SW480 (cell line): ENCODE measurements at regions not wholly inside any gene's neighbourhood (a gene's known extent, or its start where the extent isn't known, plus 50 kb on each side); places are given as distances from the start of the nearest gene placed in this dataset.
"Not testable (repeated sequence)": the region's sequence is repeated elsewhere in the genome, so short reads cannot be mapped to it uniquely, and the experiment has no call there.

Experiments
- DNase-seq: peaks from one replicate; pipeline ENCODE4 v3.0.0-alpha.2; 2016; ENCODE audit warnings: low spot score

DNA sequence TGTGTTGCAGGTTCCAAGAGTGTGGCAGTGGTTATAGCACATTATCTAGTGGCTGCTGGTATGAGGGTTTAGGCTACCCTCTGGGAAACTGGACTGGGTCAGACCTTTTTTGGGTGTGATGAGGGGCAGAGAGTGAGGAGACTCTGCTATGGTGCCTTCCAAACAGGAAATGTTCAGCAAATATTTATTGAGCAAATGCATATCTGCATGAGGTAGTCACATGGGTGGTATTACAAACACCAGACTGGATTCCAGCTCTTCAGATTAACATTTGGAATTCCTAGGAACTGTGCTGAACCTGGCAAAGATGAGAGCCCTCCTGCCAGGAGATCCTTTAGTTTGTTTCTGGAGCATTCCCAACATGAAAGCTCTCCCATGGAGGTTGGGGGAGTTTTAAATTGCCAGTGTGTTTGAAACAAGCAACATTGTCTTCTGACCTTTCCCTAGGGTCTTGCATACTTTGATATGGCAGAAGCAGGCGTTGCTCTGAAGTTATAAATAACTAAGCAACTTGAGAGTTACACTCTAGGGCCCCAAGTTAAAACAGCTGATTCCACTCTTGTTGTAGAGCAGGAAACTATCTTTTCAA is 341.2 kb upstream of the C2CD4B start:
- DNase-seq, result no peak

GRCh38 chr15:62509395-62509958 is 344.4 kb upstream of the C2CD4B start:
- no peak for DNase-seq

- no peak for DNase-seq
Measured at GRCh38 chr15:62510791-62511190, 345.7 kb upstream of the C2CD4B start.

GRCh38 chr15:62512904-62513303 is 347.8 kb upstream of the C2CD4B start:
- DNase-seq, result no peak

- no peak for DNase-seq
Measured at GRCh38 chr15:62513893-62514292, 348.8 kb upstream of the C2CD4B start.

- no peak for DNase-seq
Measured at GRCh38 chr15:62515696-62516395, 350.8 kb upstream of the C2CD4B start.

GRCh38 chr15:62517541-62517940 is 352.5 kb upstream of the C2CD4B start:
- DNase-seq, result no peak

DNA sequence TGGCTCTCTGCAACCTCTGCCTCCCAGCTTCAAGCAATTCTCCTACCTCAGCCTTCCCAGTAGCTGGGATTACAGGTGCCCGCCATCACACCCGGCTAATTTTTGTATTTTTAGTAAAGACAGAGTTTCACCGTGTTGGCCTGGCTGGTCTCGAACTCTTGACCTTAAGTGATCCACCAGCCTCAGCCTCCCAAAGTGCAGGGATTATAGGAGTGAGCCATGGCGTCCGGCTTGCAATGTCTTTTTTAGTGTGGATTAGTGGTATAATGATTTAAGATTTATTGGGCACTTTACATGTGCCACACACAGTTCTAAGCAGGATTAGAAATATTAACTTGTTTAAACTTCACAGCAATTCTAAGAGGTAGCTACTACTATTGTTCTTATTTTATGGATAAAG is 353.6 kb upstream of the C2CD4B start:
- not testable (repeated sequence) for DNase-seq

- DNase-seq, result no peak
Measured at GRCh38 chr15:62519900-62520299, 354.8 kb upstream of the C2CD4B start.

- no peak for DNase-seq
Measured at GRCh38 chr15:62520887-62521286, 355.8 kb upstream of the C2CD4B start.

- DNase-seq, result no peak
Measured at GRCh38 chr15:62521396-62521795, 356.3 kb upstream of the C2CD4B start.

DNA sequence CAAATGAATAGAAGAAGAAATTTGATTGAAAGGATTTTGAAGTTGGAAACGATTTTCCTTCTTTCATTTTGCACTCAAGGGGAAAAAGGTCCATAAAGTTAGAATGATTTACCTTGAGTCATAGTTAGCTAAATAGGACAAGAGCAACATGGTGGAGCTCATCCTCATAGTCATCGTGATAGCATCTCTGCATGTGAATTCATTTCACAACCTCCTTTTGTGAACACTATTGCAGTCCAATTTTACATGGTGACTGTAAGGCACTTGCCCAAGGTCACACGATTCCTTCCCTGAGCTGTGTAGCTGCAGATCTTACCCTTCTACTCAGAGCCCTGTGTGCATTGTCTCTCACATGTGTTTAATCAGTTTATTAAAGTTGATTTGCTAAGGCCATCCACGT is 359.8 kb upstream of the C2CD4B start:
- no peak for DNase-seq

GRCh38 chr15:62527387-62527786 is 362.3 kb upstream of the C2CD4B start:
- DNase-seq, result no peak

DNA sequence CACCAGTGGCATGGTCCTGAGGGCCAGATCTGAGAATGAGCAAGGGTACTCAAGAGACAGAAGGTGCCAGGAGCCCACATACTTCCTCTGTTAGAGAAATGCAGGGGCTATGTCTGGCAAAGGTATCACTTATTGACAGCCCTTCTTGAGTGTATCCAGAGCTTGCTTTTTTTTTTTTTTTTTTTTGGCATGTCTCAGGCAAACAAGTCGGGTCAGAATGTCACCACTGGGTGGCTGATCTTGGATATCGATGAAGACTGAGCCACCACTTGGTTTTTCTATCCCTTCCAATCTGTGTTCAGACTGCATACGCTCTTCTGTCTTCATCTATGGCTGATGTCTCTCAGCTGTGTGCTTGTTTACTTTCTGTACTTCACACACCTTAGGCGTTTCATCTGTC is 363.4 kb upstream of the C2CD4B start:
- DNase-seq, result no peak

DNA sequence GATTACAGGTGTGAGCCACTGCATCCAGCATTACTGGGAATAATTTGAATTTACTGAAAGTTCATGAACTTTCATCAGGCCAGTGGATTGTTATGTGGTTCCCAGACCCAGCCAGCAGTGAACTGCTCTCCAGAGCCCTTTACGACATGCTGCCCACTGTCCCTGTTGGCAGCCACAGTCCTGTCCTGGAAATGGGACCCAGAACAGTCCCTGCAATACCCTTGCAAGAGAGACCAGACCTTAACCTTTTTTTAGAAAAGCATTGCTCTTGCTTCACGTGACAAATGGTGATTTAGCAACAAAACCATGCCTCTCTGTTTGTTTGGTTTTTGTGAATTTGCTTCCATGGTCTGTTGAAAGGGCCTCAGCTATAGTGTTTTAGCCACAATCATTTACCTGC is 367.3 kb upstream of the C2CD4B start:
- DNase-seq, result no peak

- DNase-seq, result no peak
Measured at GRCh38 chr15:62533687-62534086, 368.6 kb upstream of the C2CD4B start.

GRCh38 chr15:62534996-62535395 is 369.9 kb upstream of the C2CD4B start:
- no peak for DNase-seq

GRCh38 chr15:62539236-62539635 is 374.2 kb upstream of the C2CD4B start:
- DNase-seq, result no peak

- DNase-seq, result no peak
Measured at GRCh38 chr15:62541250-62541649, 376.2 kb upstream of the C2CD4B start.

- DNase-seq, result no peak
Measured at GRCh38 chr15:62541846-62542245, 376.8 kb upstream of the C2CD4B start.

DNA sequence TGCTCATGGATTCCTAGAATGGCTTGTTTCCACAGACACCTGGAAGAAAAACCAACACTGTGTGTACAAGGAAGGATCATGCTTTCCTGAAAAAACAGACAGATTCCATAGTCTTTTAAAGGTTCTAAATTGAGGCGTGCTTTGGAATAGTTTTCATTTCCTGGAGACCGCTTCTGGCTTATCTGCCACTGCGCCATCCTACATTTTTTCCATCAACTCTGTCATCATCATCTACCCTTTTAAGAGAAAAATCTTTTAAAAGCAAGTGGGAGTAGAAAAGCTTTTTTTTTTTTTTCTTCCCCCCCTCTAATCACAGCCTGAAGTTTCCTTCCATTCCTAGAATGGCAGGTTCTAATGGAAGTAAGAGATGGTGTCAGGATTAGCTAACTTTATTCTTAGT is 379.4 kb upstream of the C2CD4B start:
- no peak for DNase-seq

DNA sequence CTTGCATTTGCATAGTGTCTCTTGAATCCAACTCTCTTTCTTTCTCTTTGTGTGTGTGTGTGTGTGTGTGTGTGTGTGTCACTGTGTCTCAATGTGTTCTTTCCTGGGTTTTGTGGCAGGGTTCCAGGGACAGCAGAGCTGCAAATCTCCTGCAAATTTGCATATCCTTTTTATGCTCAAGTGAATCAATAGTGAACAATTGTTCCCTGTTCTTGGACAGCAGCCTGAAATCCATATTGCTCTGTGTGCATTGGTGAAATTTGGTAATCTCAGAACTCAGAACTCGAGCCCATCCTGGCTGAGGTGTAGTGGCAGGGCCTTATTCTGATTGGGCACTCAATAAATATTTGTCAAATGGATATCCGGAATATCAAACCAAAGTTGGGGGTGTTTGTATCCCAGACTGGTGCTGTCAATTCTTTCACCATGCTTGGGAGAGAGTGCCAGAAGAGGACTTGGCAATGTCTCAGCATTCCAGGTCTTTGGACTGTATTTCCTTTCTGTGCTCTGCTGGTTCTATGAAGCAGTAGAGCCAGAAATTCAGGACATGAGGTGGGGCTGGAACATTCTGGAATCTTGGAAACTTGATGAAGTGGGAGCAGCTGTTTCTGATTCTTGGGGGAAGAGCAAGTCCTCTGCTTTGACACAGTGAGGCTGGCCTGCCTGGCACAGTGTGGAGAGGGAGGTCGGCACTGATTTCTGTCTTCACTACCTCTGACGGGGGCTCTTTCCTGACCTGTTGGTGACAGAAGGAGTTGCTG is 380.6 kb upstream of the C2CD4B start:
- DNase-seq, result no peak

DNA sequence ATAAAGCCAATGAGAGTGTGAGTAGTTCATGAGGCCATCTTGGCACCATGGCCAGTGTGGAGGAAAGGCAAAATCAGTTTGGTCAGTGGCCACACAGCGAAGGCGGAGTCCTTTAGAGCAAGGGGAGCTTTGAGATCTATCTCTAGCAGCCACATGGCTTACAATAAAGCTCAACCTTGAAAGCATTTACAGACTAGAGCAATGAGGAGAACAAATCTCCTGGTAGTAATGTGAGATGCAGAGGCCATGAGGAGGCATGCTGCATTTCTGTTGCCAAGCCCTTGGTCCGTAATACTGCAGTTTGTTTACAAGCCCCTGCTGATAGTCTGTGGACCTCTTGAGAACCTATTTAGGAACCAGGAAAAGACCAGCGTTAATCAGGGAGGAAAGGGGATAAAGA is 381.5 kb upstream of the C2CD4B start:
- no peak for DNase-seq
